Ishikawa (cell line): ENCODE measurements at regions not wholly inside any gene's neighbourhood (a gene's known extent, or its start where the extent isn't known, plus 50 kb on each side); places are given as distances from the start of the nearest gene placed in this dataset.

Experiments
- CEBPB ChIP-seq: IDR thresholded peaks from 2 replicates; pipeline ENCODE4 v1.6.1; 2012
- CREB1 ChIP-seq: IDR thresholded peaks from 2 replicates; pipeline ENCODE4 v1.6.1; 2012; ENCODE audit warnings: low read depth
- EGR1 ChIP-seq: IDR thresholded peaks from 2 replicates; pipeline ENCODE4 v1.6.1; 2012
- EP300 ChIP-seq: IDR thresholded peaks from 2 replicates; pipeline ENCODE4 v1.6.1; 2012; ENCODE audit warnings: borderline replicate concordance
- FOXM1 ChIP-seq: IDR thresholded peaks from 2 replicates; pipeline ENCODE4 v1.6.1; 2012; ENCODE audit warnings: low read depth, borderline replicate concordance
- NFIC ChIP-seq: IDR thresholded peaks from 2 replicates; pipeline ENCODE4 v1.6.1; 2012
- RAD21 ChIP-seq: IDR thresholded peaks from 2 replicates; pipeline ENCODE4 v1.6.1; 2012; ENCODE audit warnings: low read depth
- TAF1 ChIP-seq: IDR thresholded peaks from 2 replicates; pipeline ENCODE4 v1.6.1; 2012; ENCODE audit warnings: low read depth, mild to moderate bottlenecking
- TCF12 ChIP-seq: IDR thresholded peaks from 2 replicates; pipeline ENCODE4 v1.6.1; 2012; ENCODE audit warnings: low read depth
- TEAD4 ChIP-seq: IDR thresholded peaks from 2 replicates; pipeline ENCODE4 v1.6.1; 2012
- YY1 ChIP-seq: IDR thresholded peaks from 2 replicates; pipeline ENCODE4 v1.6.1; 2012; ENCODE audit warnings: low read depth
- ZBTB7A ChIP-seq: IDR thresholded peaks from 2 replicates; pipeline ENCODE4 v1.6.1; 2012; ENCODE audit warnings: low read depth
- TF ChIP-seq, protein P1 (sequence below): IDR thresholded peaks from 2 replicates; pipeline ENCODE4 v1.6.1; 2012; ENCODE audit warnings: low read depth, mild to moderate bottlenecking
- TF ChIP-seq, protein P2 (sequence below): IDR thresholded peaks from 2 replicates; pipeline ENCODE4 v1.6.1; 2012
- TF ChIP-seq, protein P3 (sequence below): IDR thresholded peaks from 2 replicates; pipeline ENCODE4 v1.6.1; 2012

DNA sequence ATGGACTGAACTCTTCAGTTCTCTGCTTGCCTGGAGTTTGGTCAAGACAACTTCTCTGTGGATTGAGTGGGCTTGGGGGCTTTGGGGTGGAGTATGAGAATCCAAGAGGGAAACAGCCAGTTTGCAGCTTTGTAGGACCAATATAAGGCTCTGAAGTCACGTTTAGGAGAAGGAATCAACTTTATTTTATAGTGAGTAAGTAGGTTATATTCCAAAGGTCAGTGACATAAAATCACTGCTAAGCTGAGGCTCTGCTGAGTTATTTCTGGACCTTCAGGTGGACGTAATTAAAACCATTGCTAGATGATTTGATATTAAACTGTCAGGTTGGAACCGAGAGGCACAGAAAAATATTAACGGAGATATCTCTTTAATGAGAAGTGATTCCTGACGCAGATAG, 514.4 kb downstream of the DMAC1 start:
- no peak for TF ChIP-seq NFIC
- TF ChIP-seq YY1: no peak
- TF ChIP-seq FOXM1: no peak
- no peak for TF ChIP-seq EGR1
- TF ChIP-seq CREB1: no peak

DNA sequence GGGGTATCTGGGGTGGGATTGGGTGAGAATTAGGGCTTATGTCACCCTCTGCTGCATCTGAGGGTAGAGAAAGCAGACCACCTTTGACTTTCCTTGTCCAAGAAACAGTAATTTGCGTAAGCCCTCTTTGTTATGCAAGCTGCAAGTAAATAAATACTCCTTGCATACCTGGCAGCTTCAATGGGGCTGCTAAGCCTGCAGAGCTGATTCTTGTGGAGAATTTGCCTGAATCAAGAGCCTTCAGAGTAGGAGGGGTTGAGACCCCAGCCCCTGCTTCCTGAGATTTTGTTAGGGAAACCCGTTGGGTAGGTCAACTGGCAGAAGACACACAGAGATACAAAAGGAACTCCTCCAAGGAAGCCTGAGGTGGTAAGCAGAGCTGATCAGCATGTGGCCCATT, 515.1 kb downstream of the DMAC1 start:
- TF ChIP-seq, protein P1, sequence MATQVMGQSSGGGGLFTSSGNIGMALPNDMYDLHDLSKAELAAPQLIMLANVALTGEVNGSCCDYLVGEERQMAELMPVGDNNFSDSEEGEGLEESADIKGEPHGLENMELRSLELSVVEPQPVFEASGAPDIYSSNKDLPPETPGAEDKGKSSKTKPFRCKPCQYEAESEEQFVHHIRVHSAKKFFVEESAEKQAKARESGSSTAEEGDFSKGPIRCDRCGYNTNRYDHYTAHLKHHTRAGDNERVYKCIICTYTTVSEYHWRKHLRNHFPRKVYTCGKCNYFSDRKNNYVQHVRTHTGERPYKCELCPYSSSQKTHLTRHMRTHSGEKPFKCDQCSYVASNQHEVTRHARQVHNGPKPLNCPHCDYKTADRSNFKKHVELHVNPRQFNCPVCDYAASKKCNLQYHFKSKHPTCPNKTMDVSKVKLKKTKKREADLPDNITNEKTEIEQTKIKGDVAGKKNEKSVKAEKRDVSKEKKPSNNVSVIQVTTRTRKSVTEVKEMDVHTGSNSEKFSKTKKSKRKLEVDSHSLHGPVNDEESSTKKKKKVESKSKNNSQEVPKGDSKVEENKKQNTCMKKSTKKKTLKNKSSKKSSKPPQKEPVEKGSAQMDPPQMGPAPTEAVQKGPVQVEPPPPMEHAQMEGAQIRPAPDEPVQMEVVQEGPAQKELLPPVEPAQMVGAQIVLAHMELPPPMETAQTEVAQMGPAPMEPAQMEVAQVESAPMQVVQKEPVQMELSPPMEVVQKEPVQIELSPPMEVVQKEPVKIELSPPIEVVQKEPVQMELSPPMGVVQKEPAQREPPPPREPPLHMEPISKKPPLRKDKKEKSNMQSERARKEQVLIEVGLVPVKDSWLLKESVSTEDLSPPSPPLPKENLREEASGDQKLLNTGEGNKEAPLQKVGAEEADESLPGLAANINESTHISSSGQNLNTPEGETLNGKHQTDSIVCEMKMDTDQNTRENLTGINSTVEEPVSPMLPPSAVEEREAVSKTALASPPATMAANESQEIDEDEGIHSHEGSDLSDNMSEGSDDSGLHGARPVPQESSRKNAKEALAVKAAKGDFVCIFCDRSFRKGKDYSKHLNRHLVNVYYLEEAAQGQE: no peak
- TF ChIP-seq, protein P2, sequence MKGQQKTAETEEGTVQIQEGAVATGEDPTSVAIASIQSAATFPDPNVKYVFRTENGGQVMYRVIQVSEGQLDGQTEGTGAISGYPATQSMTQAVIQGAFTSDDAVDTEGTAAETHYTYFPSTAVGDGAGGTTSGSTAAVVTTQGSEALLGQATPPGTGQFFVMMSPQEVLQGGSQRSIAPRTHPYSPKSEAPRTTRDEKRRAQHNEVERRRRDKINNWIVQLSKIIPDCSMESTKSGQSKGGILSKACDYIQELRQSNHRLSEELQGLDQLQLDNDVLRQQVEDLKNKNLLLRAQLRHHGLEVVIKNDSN: no peak
- TF ChIP-seq, protein P3, sequence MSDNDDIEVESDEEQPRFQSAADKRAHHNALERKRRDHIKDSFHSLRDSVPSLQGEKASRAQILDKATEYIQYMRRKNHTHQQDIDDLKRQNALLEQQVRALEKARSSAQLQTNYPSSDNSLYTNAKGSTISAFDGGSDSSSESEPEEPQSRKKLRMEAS: no peak
- no peak for TF ChIP-seq TEAD4
- TF ChIP-seq EP300: no peak
- no peak for TF ChIP-seq NFIC
- no peak for TF ChIP-seq YY1
- no peak for TF ChIP-seq TCF12
- no peak for TF ChIP-seq ZBTB7A
- TF ChIP-seq CREB1: no peak
- TF ChIP-seq TAF1: no peak
- TF ChIP-seq CEBPB: no peak
- TF ChIP-seq EGR1: no peak

DNA sequence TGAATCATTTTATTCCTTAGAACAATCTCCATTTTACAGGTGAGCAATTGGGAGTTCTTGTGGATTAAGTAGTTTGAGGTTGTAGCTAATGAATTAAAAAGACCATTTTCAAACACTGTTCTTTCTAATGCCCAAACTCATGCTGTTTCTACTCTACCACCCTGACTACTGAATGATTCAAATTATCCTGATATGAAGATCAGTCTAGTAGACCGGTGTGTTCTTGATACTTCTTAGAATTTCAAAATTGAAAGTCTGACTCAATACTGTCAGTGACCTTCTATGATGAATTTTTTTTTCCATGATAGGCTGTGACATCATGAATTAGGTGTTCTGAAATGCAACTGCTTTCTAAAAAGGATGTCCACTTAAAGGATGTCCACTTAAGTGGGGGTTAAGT, 515.5 kb downstream of the DMAC1 start:
- no peak for TF ChIP-seq ZBTB7A
- no peak for TF ChIP-seq TCF12
- no peak for TF ChIP-seq EGR1
- TF ChIP-seq EP300: no peak
- TF ChIP-seq, protein P3: no peak
- TF ChIP-seq, protein P1: no peak
- no peak for TF ChIP-seq TAF1
- TF ChIP-seq FOXM1: no peak
- TF ChIP-seq RAD21: no peak
- TF ChIP-seq TEAD4: no peak
- no peak for TF ChIP-seq CREB1
- no peak for TF ChIP-seq NFIC
- TF ChIP-seq, protein P2: no peak
- TF ChIP-seq CEBPB: no peak
- no peak for TF ChIP-seq YY1

DNA sequence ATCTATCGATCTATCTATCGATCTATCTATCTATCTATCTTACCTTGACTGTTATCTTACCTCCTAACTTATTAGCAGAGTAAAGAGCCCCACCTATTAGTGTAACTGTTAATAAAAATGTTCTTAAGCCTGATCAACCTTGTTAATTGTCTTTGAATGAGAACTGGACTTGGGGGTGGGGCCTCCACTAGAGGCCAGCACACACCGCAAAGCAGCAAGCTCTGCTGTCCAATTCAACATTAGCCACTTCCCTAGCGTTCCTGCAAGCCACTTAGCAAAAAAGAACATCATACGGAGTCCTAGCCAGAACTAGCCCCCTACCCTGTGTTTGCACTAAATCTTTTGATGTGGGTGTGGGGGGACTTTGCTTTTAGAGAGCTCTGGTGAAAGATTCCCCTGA, 515.8 kb downstream of the KDM4C start:
- TF ChIP-seq TCF12 (no peak), RAD21 (peak; percentile 10; the same call in 1 of the 2 replicates), CEBPB (no peak)

DNA sequence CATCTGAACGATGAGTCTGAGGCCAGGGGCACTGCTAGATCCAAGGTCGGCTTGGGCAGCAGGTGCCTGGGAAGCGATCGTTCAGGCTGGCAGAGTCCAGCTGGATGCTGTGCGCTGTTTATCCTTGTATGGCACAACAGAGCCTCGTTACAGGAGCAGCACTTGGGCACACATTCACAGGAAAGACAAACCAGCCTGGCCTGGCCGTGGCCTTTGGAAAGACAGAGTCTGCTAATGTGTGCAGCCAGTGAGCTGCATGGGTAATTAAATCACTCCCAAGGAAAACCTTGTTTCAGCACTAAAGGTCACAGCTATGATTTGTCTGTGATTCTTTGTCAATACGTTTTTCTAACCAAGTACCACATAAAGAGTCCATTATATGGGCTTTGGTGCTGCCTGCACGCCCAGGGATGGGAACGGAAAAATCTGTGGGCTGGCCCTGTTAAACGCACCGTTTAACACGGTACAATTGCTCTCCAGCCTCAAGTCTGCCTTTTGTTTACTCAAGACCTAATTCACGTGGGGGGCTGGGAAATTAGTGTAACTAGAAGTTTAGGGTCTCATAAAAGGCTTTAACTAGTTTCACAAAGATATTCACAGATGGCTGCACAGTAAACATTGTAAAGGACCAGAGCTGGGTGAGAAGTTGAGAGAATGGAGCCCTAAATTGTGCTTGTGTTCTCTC, 509.3 kb downstream of the KDM4C start:
- TF ChIP-seq NFIC (no peak), TEAD4 (no peak), FOXM1 (no peak), YY1 (no peak)
- TF ChIP-seq, protein P1: no peak
